Small intestine (tissue), 7 donors: ENCODE measurements at regions not wholly inside any gene's neighbourhood (a gene's known extent, or its start where the extent isn't known, plus 50 kb on each side); places are given as distances from the start of the nearest gene placed in this dataset.
A peak's percentile ranks its signal among the peaks of the same experiment; 100 is the strongest.

Experiments
- DNase-seq, 2 donors: peaks; one replicate each; pipeline versions ENCODE4 v3.0.0 to v3.0.0-alpha.2; 2013
- FAIRE-seq: peaks from 2 replicates; lab custom pipeline; 2012; peaks lifted over from hg19 to GRCh38; lab: Jason Lieb, UNC
- H3K27ac ChIP-seq, 3 donors: one replicate each; pipeline ENCODE4 v1.5.1; 2013; ENCODE audit warnings: low read length in 2 of 3, mild to moderate bottlenecking in 2 of 3, control low read depth in 1 of 3, inconsistent platforms in 1 of 3, low read depth in 1 of 3, moderate library complexity in 1 of 3
- H3K27me3 ChIP-seq, 3 donors: one replicate each; pipeline ENCODE4 v1.6.1; 2013; ENCODE audit warnings: low read length in 3 of 3, inconsistent platforms in 1 of 3; ENCODE audit not compliant: control insufficient read depth in 3 of 3, insufficient read depth in 3 of 3
- H3K36me3 ChIP-seq, 3 donors: one replicate each; pipeline ENCODE4 v1.6.1; 2013; ENCODE audit warnings: low read length in 3 of 3, inconsistent platforms in 1 of 3, low read depth in 1 of 3, mild to moderate bottlenecking in 1 of 3, moderate library complexity in 1 of 3; ENCODE audit not compliant: control insufficient read depth in 3 of 3, insufficient read depth in 2 of 3
- H3K4me1 ChIP-seq, 3 donors: one replicate each; pipeline ENCODE4 v1.6.1; 2013; ENCODE audit warnings: low read length in 2 of 3, inconsistent platforms in 1 of 3, low read depth in 1 of 3, mild to moderate bottlenecking in 1 of 3, moderate library complexity in 1 of 3; ENCODE audit not compliant: control insufficient read depth in 3 of 3, insufficient read depth in 2 of 3
- H3K4me3 ChIP-seq, 3 donors: one replicate each; pipeline ENCODE4 v1.5.1; 2013; ENCODE audit warnings: low read length in 3 of 3, control low read depth in 1 of 3, inconsistent platforms in 1 of 3, low read depth in 1 of 3, mild to moderate bottlenecking in 1 of 3, moderate library complexity in 1 of 3
- H3K9me3 ChIP-seq, 2 donors: one replicate each; pipeline ENCODE4 v1.6.1; 2013; ENCODE audit warnings: low read depth in 1 of 2, low read length in 1 of 2; ENCODE audit not compliant: control insufficient read depth in 2 of 2, insufficient read depth in 1 of 2
- WGBS, 3 donors: extraction: QIAGEN DNeasy Blood & Tissue Kit; methylation state at CpG; one replicate each; pipeline ENCODE4 v1.1.7; 2013; 5-methylcytosine and 5-hydroxymethylcytosine counted together
- donor health status: healthy with polysubstance abuse.
- donor health status: control.
- donor health status: control.
- donor health status: Bipolar disorder and iron deficiency.
- donor health status: healthy.

DNA sequence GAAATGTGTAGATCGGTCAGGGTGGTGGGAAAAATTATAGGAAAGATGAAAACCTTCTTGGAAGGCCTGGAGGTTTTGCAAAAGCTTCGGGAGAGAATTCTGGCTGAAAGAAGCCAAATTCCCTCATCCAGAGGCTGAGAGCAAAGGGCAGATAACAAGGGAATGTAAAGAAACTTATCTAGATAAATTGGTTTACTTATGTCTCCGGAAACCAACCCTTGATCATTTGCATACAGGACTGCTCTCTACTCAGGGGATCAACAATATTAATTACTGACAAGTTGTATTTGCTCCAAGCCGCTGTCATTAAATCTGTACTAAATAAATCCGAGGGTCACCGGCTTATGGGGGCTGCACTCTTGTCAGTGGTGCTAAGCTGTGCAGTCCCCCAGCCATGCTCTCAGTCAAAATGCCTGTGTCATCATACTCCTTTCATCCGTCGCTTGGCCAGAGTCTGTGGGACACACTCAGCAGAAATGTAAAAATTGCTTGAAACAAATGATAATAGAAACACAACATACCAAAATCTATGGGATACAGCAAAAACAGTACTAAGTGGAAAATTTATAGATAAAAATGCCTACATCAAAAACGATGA, 715.7 kb downstream of the KCTD8 start:
- Histone ChIP-seq H3K4me1 (no peaks in the 10 kb centered on the region), H3K27ac (no peak overlapping the region), H3K27me3 (no peaks in the 10 kb centered on the region), H3K4me3 (no peak overlapping the region), H3K9me3 (no peaks in the 10 kb centered on the region), H3K36me3 (no peaks in the 10 kb centered on the region)
- FAIRE-seq: no peak
- 38 to 56% (median 46%) methylated on average over 9 of the region's 9 CpGs for WGBS, 3 donors
- DNase-seq: no peak

DNA sequence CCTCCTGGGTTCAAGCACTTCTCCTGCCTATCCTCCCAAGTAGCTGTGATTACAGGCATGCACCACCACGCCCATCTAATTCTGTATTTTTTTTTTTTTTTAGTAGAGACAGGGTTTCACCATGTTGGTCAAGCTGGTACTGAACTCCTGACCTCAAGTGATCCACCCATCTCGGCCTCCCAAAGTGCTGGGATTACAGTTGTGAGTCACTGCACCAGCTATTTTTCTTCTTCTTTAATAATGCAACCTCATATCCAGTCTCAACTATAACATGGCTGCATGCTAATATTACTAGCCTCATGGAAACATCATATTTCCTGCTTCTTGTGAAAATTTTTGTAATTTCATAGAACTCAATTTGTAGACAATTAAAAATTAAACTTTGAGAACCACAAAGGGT, 706.5 kb downstream of the KCTD8 start:
- Histone ChIP-seq H3K4me3 (no peak overlapping the region), H3K4me1 (no peaks in the 10 kb centered on the region), H3K9me3 (no peaks in the 10 kb centered on the region), H3K27ac (no peak overlapping the region), H3K36me3 (no peaks in the 10 kb centered on the region), H3K27me3 (no peaks in the 10 kb centered on the region)
- DNase-seq: no peak
- no peak for FAIRE-seq
- WGBS, 3 donors: 49 to 67% (median 56%) methylated on average over 2 of the region's 2 CpGs

DNA sequence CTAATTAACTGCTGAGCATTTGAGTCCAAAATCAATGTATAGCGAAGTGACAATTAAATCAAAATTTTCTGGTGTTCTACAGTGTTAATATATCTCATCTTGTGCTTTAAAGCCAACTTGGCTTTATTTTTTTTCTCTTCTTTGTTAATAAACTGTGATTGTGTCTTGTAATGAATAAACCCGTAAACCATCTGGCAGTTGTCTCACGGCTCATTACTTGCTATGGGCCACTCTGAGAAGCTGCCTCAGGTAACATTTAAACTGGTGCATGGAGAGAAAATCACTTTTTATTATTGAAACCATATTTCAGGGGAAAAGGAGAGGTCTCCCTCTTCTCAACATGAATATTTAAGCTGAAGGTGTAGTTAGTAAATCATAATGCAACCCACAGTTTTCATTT, 694.0 kb downstream of the KCTD8 start:
- Histone ChIP-seq H3K4me3 (no peak overlapping the region), H3K4me1 (no peaks in the 10 kb centered on the region), H3K27me3 (no peaks in the 10 kb centered on the region), H3K9me3 (no peaks in the 10 kb centered on the region), H3K36me3 (no peaks in the 10 kb centered on the region), H3K27ac (no peak overlapping the region)
- WGBS, 3 donors: 72 to 87% (median 78%) methylated on average over 3 of the region's 3 CpGs
- DNase-seq: no peak
- no peak for FAIRE-seq

DNA sequence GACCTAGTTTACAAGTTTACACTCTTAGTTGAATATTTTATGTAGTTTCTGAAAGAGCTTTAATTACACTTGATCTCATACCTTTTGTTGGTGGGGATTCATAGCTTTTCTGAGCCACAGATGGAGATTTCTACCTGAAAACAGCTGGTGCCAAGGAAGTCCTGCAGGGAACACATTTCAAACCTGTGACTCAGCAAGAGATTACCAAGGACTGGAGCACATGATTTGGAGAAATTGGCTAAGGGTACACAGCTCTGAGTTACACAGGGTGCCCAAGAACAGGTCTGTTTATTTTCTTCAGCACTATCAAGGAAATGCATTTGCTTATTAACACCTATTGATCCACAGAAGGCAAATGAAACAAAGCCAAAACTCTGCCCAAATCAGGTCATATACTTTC, 691.5 kb downstream of the KCTD8 start:
- no peaks in the 10 kb centered on the region for H3K9me3 ChIP-seq
- H3K4me1 ChIP-seq: no peaks in the 10 kb centered on the region
- no peaks in the 10 kb centered on the region for H3K27me3 ChIP-seq
- H3K4me3 ChIP-seq: no peak overlapping the region
- no peak overlapping the region for H3K27ac ChIP-seq
- FAIRE-seq (no peak), DNase-seq (no peak)
- no peaks in the 10 kb centered on the region for H3K36me3 ChIP-seq

DNA sequence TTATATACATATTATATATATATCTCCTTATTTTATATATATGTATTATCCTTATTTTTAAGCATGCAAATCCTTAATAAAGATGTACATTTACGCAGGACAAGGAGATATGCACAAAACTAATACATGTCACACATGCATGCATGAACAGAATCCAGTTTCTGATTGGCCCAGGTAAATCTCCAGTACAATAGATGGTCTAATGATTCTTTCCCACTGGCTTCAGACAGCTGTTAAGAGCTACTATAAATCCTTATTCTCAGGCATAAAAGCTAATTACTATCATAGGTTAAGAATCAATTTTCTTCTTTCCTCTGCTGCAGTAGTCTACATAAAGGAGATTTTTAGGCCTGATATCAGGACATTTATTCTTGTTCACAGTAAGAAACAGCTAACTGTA, 689.8 kb downstream of the KCTD8 start:
- Histone ChIP-seq H3K9me3 (no peaks in the 10 kb centered on the region), H3K27me3 (no peaks in the 10 kb centered on the region), H3K4me3 (no peak overlapping the region), H3K4me1 (no peaks in the 10 kb centered on the region), H3K36me3 (no peaks in the 10 kb centered on the region), H3K27ac (no peak overlapping the region)
- DNase-seq (no peak), FAIRE-seq (no peak)
- 85 to 95% (median 93%) methylated on average over 1 of the region's 1 CpG for WGBS, 3 donors

DNA sequence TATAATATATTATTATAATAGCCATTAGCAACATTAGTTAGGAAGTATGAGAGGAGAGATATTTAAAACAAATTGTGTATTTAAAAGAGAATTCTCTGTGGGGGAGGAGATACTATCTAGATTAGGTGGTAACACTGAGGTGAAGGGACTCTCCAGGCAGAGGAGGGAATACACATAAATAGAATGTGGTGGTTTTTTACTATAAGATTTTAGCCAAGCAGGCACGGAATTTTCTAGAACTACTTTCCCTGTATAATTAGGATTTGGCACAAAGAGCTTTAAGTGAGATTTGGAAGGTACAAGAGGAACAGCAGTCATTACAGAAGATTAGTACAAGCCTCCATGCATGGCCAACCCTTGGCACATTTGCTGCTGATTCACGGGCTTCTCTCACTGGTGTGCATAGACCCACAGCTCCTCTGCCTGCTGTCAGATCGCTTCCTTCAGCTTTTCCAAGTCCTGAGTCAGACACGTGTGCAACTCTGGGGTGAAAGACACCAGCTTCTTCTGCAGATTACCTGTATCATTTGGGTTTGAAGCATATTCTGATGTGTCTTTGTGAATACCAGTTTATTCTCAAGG, 685.5 kb downstream of the KCTD8 start:
- DNase-seq: no peak
- H3K36me3 ChIP-seq: no peaks in the 10 kb centered on the region
- H3K4me3 ChIP-seq: no peak overlapping the region
- no peaks in the 10 kb centered on the region for H3K27me3 ChIP-seq
- H3K27ac ChIP-seq: no peak overlapping the region
- FAIRE-seq: no peak
- WGBS, 3 donors: 56 to 62% (median 57%) methylated on average over 4 of the region's 4 CpGs
- peaks cover 0 to 2% of the 10 kb centered on the region in 2 donors for H3K9me3 ChIP-seq
- no peaks in the 10 kb centered on the region for H3K4me1 ChIP-seq

GRCh38 chr4:43765514-43765913, 683.1 kb downstream of the KCTD8 start:
- Histone ChIP-seq H3K27ac (no peak overlapping the region), H3K9me3 (peaks cover 0 to 4% of the 10 kb centered on the region in 2 donors), H3K4me3 (no peak overlapping the region), H3K27me3 (no peaks in the 10 kb centered on the region), H3K36me3 (no peaks in the 10 kb centered on the region), H3K4me1 (no peaks in the 10 kb centered on the region)
- WGBS, 3 donors: 53 to 61% (median 59%) methylated on average over 2 of the region's 2 CpGs
- FAIRE-seq: no peak
- DNase-seq: no peak

DNA sequence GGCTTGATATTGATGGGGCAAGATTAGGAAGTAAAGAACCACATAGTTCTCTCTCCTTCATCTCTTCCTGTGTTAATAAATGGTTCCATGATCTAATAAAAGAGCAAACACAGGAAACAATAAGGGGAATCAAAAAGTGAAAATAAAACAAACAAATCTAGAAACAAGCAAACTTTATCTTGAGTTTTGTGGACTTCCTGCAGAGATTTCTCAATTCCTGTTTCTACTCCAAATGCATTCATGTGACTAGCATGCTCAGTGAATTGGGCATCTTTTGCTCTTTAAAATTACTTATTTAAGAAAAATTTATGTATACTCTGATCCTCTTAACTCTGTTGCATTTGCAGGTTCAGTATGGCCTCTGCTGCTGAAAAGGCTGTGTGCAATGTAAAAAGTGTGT, 682.0 kb downstream of the KCTD8 start:
- Histone ChIP-seq H3K9me3 (peaks cover 0 to 4% of the 10 kb centered on the region in 2 donors), H3K27me3 (no peaks in the 10 kb centered on the region), H3K36me3 (no peaks in the 10 kb centered on the region), H3K4me1 (no peaks in the 10 kb centered on the region), H3K4me3 (no peak overlapping the region), H3K27ac (no peak overlapping the region)
- FAIRE-seq (no peak), DNase-seq (no peak)

GRCh38 chr4:43776371-43776770, 672.2 kb downstream of the KCTD8 start:
- no peaks in the 10 kb centered on the region for H3K27me3 ChIP-seq
- no peaks in the 10 kb centered on the region for H3K9me3 ChIP-seq
- H3K36me3 ChIP-seq: no peaks in the 10 kb centered on the region
- DNase-seq: no peak
- H3K4me1 ChIP-seq: no peaks in the 10 kb centered on the region
- H3K4me3 ChIP-seq: no peak overlapping the region
- 34 to 50% (median 44%) methylated on average over 1 of the region's 1 CpG for WGBS, 3 donors
- no peak overlapping the region for H3K27ac ChIP-seq
- FAIRE-seq: peak; percentile 57
